IMR-90 (cell line): ENCODE measurements at regions not wholly inside any gene's neighbourhood (a gene's known extent, or its start where the extent isn't known, plus 50 kb on each side); places are given as distances from the start of the nearest gene placed in this dataset.

ENCODE experiments used
- ATAC-seq: fragments of 200-7000 bp; cut with Tn5 transposase; 2 replicates; pipeline ENCODE4 v1.9.1; 2020; ENCODE audit warnings: low read depth, mild to moderate bottlenecking, moderate library complexity
- BruUV-seq: library from RNA; stranded (reverse); fragments of 400-500 nt; replicated peaks from 2 replicates; lab custom pipeline; 2021; lab: Mats Ljungman, UMichigan
- CTCF ChIA-PET: fragments of 300-600 bp; formaldehyde crosslinking; extraction: SDS; loops from one replicate; lab custom pipeline; 2021; ENCODE audit warnings: antibody characterized with exemption; lab: Yijun Ruan, JAX
- POLR2A ChIA-PET: fragments of 300-600 bp; sonication (Branson Sonifier 250); formaldehyde crosslinking; loops from one replicate; lab custom pipeline; 2022; ENCODE audit warnings: antibody characterized with exemption; ENCODE audit not compliant: unreplicated experiment; lab: Charles Lee
- DNase-seq: peaks from one replicate; pipeline ENCODE4 v3.0.0; 2013
- H2AFZ ChIP-seq: replicated peaks from 2 replicates; pipeline ENCODE3; 2013; ENCODE audit warnings: low read length, mild to moderate bottlenecking; ENCODE audit not compliant: poor library complexity
- H2AK5ac ChIP-seq: 2 replicates; pipeline ENCODE4 v1.6.1; 2013; ENCODE audit warnings: low read depth, low read length, inconsistent platforms
- H2AK9ac ChIP-seq: replicated peaks from 2 replicates; pipeline ENCODE3; 2013; ENCODE audit warnings: mild to moderate bottlenecking, low read depth, low read length, moderate library complexity; ENCODE audit not compliant: poor library complexity
- H2BK120ac ChIP-seq: 2 replicates; pipeline ENCODE4 v1.6.1; 2013; ENCODE audit warnings: low read depth, low read length, inconsistent platforms
- H2BK15ac ChIP-seq: 3 replicates; pipeline ENCODE4 v1.6.1; 2013; ENCODE audit warnings: low read depth, low read length, inconsistent platforms
- H2BK20ac ChIP-seq: 2 replicates; pipeline ENCODE4 v1.6.1; 2013; ENCODE audit warnings: low read depth, mild to moderate bottlenecking, inconsistent platforms, low read length, moderate library complexity
- H2BK5ac ChIP-seq: 2 replicates; pipeline ENCODE4 v1.6.1; 2013; ENCODE audit warnings: mild to moderate bottlenecking, low read depth, low read length, inconsistent platforms; ENCODE audit not compliant: poor library complexity, severe bottlenecking
- H3K14ac ChIP-seq: replicated peaks from 2 replicates; pipeline ENCODE4 v1.6.1; 2013; ENCODE audit warnings: low read depth, low read length, inconsistent platforms
- H3K18ac ChIP-seq: 2 replicates; pipeline ENCODE4 v1.6.1; 2013; ENCODE audit warnings: low read depth, low read length, control low read depth
- H3K23ac ChIP-seq: 2 replicates; pipeline ENCODE4 v1.6.1; 2013; ENCODE audit warnings: low read depth, low read length, inconsistent platforms
- H3K27ac ChIP-seq: 2 replicates; pipeline ENCODE4 v1.5.1; 2013; ENCODE audit warnings: mild to moderate bottlenecking, control low read depth, low read length; ENCODE audit not compliant: insufficient read depth
- H3K27me3 ChIP-seq: 2 replicates; pipeline ENCODE4 v1.6.1; 2013; ENCODE audit warnings: low read length; ENCODE audit not compliant: control insufficient read depth, insufficient read depth
- H3K36me3 ChIP-seq: 2 replicates; pipeline ENCODE4 v1.6.1; 2013; ENCODE audit warnings: low read length, mixed read lengths; ENCODE audit not compliant: control insufficient read depth, insufficient read depth
- H3K4ac ChIP-seq: 2 replicates; pipeline ENCODE4 v1.6.1; 2013; ENCODE audit warnings: low read depth, low read length, inconsistent platforms
- H3K4me1 ChIP-seq: 2 replicates; pipeline ENCODE4 v1.6.1; 2013; ENCODE audit warnings: low read length, mixed read lengths; ENCODE audit not compliant: control insufficient read depth, insufficient read depth
- H3K4me2 ChIP-seq: 2 replicates; pipeline ENCODE4 v1.6.1; 2013; ENCODE audit warnings: low read depth, mild to moderate bottlenecking, control low read depth, low read length, moderate library complexity
- H3K4me3 ChIP-seq: 2 replicates; pipeline ENCODE4 v1.5.1; 2013; ENCODE audit warnings: low read depth, mild to moderate bottlenecking, control low read depth, low read length, moderate library complexity; ENCODE audit not compliant: insufficient read depth
- H3K56ac ChIP-seq: 2 replicates; pipeline ENCODE4 v1.6.1; 2013; ENCODE audit warnings: low read length, inconsistent platforms; ENCODE audit not compliant: insufficient read depth; ENCODE audit errors: extremely low read depth
- H3K79me1 ChIP-seq, 2 experiments: 2 replicates each; pipeline ENCODE4 v1.6.1; 2013; ENCODE audit warnings: low read length in 2 of 2, inconsistent platforms in 1 of 2, low read depth in 1 of 2
- H3K9ac ChIP-seq: 2 replicates; pipeline ENCODE4 v1.6.1; 2013; ENCODE audit warnings: low read depth, low read length, control low read depth
- H3K9me1 ChIP-seq: 2 replicates; pipeline ENCODE4 v1.6.1; 2013; ENCODE audit warnings: low read length, inconsistent platforms; ENCODE audit not compliant: insufficient read depth
- H3K9me3 ChIP-seq: 2 replicates; pipeline ENCODE4 v1.6.1; 2013; ENCODE audit warnings: low read length; ENCODE audit not compliant: control insufficient read depth, insufficient read depth
- H4K20me1 ChIP-seq: 2 replicates; pipeline ENCODE4 v1.6.1; 2013; ENCODE audit warnings: low read length, inconsistent platforms; ENCODE audit not compliant: insufficient read depth
- H4K5ac ChIP-seq: 2 replicates; pipeline ENCODE4 v1.6.1; 2013; ENCODE audit warnings: mild to moderate bottlenecking, low read depth, low read length, control low read depth
- H4K8ac ChIP-seq, 2 experiments: 2 replicates each; pipeline ENCODE4 v1.6.1; 2013; ENCODE audit warnings: low read depth in 2 of 2, low read length in 2 of 2, control low read depth in 1 of 2, inconsistent platforms in 1 of 2
- H4K91ac ChIP-seq: 2 replicates; pipeline ENCODE4 v1.6.1; 2013; ENCODE audit warnings: low read depth, low read length, inconsistent platforms; ENCODE audit not compliant: insufficient read depth
- BHLHE40 ChIP-seq: fragments of 150-350 bp; IDR thresholded peaks from 2 replicates; pipeline ENCODE4 v1.6.1; 2016; ENCODE audit warnings: mild to moderate bottlenecking, low read depth, low read length
- CEBPB ChIP-seq: IDR thresholded peaks from 2 replicates; pipeline ENCODE4 v1.6.1; 2012; ENCODE audit warnings: low read depth, low read length, improper control_type of control experiment
- CHD1 ChIP-seq: IDR thresholded peaks from 2 replicates; pipeline ENCODE4 v1.6.1; 2012; ENCODE audit warnings: low read depth, low read length, improper control_type of control experiment
- FOS ChIP-seq: fragments of 150-350 bp; IDR thresholded peaks from 2 replicates; pipeline ENCODE4 v1.6.1; 2016; ENCODE audit warnings: low read depth, low read length
- MAFK ChIP-seq: IDR thresholded peaks from 2 replicates; pipeline ENCODE4 v1.6.1; 2012; ENCODE audit warnings: low read depth, low read length, improper control_type of control experiment
- MAZ ChIP-seq: IDR thresholded peaks from 2 replicates; pipeline ENCODE4 v1.6.1; 2012; ENCODE audit warnings: low read depth, mild to moderate bottlenecking, low read length, improper control_type of control experiment, moderate library complexity, borderline replicate concordance
- MXI1 ChIP-seq: IDR thresholded peaks from 2 replicates; pipeline ENCODE4 v1.6.1; 2012; ENCODE audit warnings: low read depth, mild to moderate bottlenecking, low read length, moderate library complexity, borderline replicate concordance
- NFE2L2 ChIP-seq: fragments of 150-350 bp; IDR thresholded peaks from 2 replicates; pipeline ENCODE4 v1.6.1; 2016; ENCODE audit warnings: low read depth, mild to moderate bottlenecking, low read length
- RAD21 ChIP-seq: IDR thresholded peaks from 2 replicates; pipeline ENCODE4 v1.6.1; 2012; ENCODE audit warnings: low read length, improper control_type of control experiment
- RCOR1 ChIP-seq: IDR thresholded peaks from 2 replicates; pipeline ENCODE4 v1.6.1; 2012; ENCODE audit warnings: mild to moderate bottlenecking, low read length, improper control_type of control experiment; ENCODE audit not compliant: insufficient replicate concordance
- RFX5 ChIP-seq: IDR thresholded peaks from 2 replicates; pipeline ENCODE4 v1.8.0; 2012; ENCODE audit warnings: low read depth, mild to moderate bottlenecking, low read length, moderate library complexity
- SMC3 ChIP-seq: fragments of 150-350 bp; IDR thresholded peaks from 2 replicates; pipeline ENCODE4 v1.6.1; 2016; ENCODE audit warnings: low read depth, mild to moderate bottlenecking, antibody characterized with exemption, low read length, moderate library complexity
- WGBS, 2 experiments: methylation state at CpG; one replicate each; pipeline versions ENCODE4 v1.1.5 to v1.1.7; 2013; ENCODE audit warnings: missing lambda C conversion rate in 2 of 2; ENCODE audit not compliant: insufficient read length in 1 of 2; ENCODE audit errors: extremely low coverage in 2 of 2; 5-methylcytosine and 5-hydroxymethylcytosine counted together
- dilution Hi-C: fragments of 300-500 bp; cut with HindIII; formaldehyde crosslinking; loops from one replicate; pipeline ENCODE4 v1.14.3; 2018; ENCODE audit warnings: low sequenced_read_pairs; ENCODE audit not compliant: unreplicated experiment
- in situ Hi-C: fragments of 300-500 bp; cut with MboI; formaldehyde crosslinking; loops from 3 replicates; pipeline ENCODE4 v1.14.3; 2019; ENCODE audit warnings: low sequenced_read_pairs, inconsistent platforms, mixed read lengths
- intact Hi-C: fragments of 100-400 bp; cut with micrococcal nuclease; formaldehyde crosslinking; loops from 2 replicates; pipeline ENCODE4 v1.10.0; 2022
- TF ChIP-seq, protein P1 (sequence below): conservative IDR thresholded peaks from 2 replicates; pipeline ENCODE4 v1.5.1; 2012; ENCODE audit warnings: mild to moderate bottlenecking, low read depth, low read length, improper control_type of control experiment
- TF ChIP-seq, protein P2 (sequence below): fragments of 150-350 bp; IDR thresholded peaks from 2 replicates; pipeline ENCODE4 v1.6.1; 2016; ENCODE audit warnings: low read depth, mild to moderate bottlenecking, low read length, moderate library complexity, borderline replicate concordance
- TF ChIP-seq, protein P3 (sequence below): fragments of 150-350 bp; IDR thresholded peaks from 2 replicates; pipeline ENCODE4 v1.6.1; 2017; ENCODE audit warnings: mild to moderate bottlenecking, antibody characterized with exemption, low read length, low read depth

DNA sequence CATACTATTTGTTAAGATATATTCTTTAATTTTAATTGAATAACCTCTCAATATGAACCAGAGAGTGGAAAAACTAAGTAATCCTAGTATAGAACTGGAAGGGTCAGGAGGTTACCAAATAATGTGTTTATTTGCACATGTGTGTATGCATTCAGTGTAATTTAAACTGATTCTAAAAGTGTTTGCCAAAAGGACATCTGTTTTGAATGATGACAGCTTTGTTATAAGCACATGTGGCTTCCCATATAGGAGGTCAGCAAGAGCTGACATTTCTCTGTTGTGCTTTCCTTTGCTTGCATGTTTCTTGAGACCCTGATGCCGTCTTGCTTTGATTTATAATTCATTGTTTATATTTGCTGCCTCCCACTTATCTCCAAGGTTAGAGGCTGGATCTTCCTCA is 383.4 kb downstream of the BRINP1 start:
- intact Hi-C loops (no loop called here), dilution Hi-C loops (no loop called here), in situ Hi-C loops (no loop called here)
- Histone ChIP-seq H2BK20ac (no peak overlapping the region), H4K20me1 (no peaks in the 10 kb centered on the region), H3K14ac (no peak overlapping the region), H3K4me3 (no peak overlapping the region), H3K79me1 (no peaks in the 10 kb centered on the region), H2AK9ac (no peak overlapping the region), H4K91ac (no peak overlapping the region), H2BK15ac (no peak overlapping the region), H3K4ac (no peak overlapping the region), H3K9me3 (peaks cover 4% of the 10 kb centered on the region), H2AK5ac (no peak overlapping the region), H3K4me2 (no peak overlapping the region), H4K5ac (no peak overlapping the region), H2BK5ac (no peak overlapping the region), H3K56ac (no peak overlapping the region), H3K18ac (no peak overlapping the region), H3K27me3 (no peaks in the 10 kb centered on the region), H3K9ac (no peak overlapping the region), H2AFZ (no peak overlapping the region), H3K36me3 (no peaks in the 10 kb centered on the region), H3K23ac (no peak overlapping the region), H4K8ac (no peak overlapping the region), H3K4me1 (no peaks in the 10 kb centered on the region), H2BK120ac (no peak overlapping the region), H3K9me1 (no peaks in the 10 kb centered on the region), H3K27ac (no peak overlapping the region)
- CTCF ChIA-PET, result no interaction called here
- POLR2A ChIA-PET, result no interaction called here
- DNase-seq (no peak), ATAC-seq (no peak)
- no TSS peak for BruUV-seq
- WGBS, 2 experiments, result 0% methylated on average over 1 of the region's 1 CpG; no CpG with 5 or more reads in 1 of the 2 experiments
- TF ChIP-seq SMC3 (no peak), RAD21 (no peak), RCOR1 (no peak), CHD1 (no peak), FOS (no peak), BHLHE40 (no peak), MXI1 (no peak), RFX5 (no peak), MAFK (no peak), MAZ (no peak), CEBPB (no peak), NFE2L2 (no peak)
- TF ChIP-seq, protein P1, sequence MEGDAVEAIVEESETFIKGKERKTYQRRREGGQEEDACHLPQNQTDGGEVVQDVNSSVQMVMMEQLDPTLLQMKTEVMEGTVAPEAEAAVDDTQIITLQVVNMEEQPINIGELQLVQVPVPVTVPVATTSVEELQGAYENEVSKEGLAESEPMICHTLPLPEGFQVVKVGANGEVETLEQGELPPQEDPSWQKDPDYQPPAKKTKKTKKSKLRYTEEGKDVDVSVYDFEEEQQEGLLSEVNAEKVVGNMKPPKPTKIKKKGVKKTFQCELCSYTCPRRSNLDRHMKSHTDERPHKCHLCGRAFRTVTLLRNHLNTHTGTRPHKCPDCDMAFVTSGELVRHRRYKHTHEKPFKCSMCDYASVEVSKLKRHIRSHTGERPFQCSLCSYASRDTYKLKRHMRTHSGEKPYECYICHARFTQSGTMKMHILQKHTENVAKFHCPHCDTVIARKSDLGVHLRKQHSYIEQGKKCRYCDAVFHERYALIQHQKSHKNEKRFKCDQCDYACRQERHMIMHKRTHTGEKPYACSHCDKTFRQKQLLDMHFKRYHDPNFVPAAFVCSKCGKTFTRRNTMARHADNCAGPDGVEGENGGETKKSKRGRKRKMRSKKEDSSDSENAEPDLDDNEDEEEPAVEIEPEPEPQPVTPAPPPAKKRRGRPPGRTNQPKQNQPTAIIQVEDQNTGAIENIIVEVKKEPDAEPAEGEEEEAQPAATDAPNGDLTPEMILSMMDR, result no peak
- TF ChIP-seq, protein P2, sequence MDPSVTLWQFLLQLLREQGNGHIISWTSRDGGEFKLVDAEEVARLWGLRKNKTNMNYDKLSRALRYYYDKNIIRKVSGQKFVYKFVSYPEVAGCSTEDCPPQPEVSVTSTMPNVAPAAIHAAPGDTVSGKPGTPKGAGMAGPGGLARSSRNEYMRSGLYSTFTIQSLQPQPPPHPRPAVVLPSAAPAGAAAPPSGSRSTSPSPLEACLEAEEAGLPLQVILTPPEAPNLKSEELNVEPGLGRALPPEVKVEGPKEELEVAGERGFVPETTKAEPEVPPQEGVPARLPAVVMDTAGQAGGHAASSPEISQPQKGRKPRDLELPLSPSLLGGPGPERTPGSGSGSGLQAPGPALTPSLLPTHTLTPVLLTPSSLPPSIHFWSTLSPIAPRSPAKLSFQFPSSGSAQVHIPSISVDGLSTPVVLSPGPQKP, result no peak
- TF ChIP-seq, protein P3, sequence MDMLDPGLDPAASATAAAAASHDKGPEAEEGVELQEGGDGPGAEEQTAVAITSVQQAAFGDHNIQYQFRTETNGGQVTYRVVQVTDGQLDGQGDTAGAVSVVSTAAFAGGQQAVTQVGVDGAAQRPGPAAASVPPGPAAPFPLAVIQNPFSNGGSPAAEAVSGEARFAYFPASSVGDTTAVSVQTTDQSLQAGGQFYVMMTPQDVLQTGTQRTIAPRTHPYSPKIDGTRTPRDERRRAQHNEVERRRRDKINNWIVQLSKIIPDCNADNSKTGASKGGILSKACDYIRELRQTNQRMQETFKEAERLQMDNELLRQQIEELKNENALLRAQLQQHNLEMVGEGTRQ, result no peak
